A549 (cell line): ENCODE measurements at regions not wholly inside any gene's neighbourhood (a gene's known extent, or its start where the extent isn't known, plus 50 kb on each side); places are given as distances from the start of the nearest gene placed in this dataset.

Experiments
- CTCF ChIP-seq: fragments of >200 bp; sonication (Bioruptor Twin); formaldehyde crosslinking; IDR thresholded peaks from 3 replicates; pipeline ENCODE4 v1.5.1; 2016
- RCOR1 ChIP-seq: fragments of 150-350 bp; IDR thresholded peaks from 2 replicates; pipeline ENCODE4 v1.6.1; 2014; ENCODE audit warnings: antibody characterized with exemption, low read length, low read depth
- TF ChIP-seq, protein P1 (sequence below): fragments of 450-650 bp; IDR thresholded peaks from 2 replicates; pipeline ENCODE4 v1.6.1; 2014; ENCODE audit warnings: antibody characterized with exemption

DNA sequence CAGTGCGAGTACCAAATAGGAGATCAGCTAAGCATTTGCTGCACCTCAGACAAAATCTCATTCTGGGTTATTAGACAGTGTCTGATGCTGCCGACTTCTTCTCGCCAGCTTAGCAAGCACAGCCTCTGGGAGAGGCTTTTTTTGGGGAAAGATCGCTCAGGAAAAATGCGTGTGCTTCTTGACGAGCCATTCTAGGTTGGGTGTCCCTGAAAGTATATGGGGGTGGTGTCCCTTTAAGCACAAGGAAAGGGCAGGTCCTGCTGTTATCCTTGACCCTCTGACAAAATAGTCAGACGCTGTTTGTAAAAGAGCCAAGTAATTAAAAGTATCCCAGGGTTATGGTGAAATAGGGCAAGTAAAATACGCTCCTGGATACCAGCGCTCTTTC is 540.1 kb upstream of the FZD8 start:
- TF ChIP-seq CTCF, result no peak
- TF ChIP-seq, protein P1, sequence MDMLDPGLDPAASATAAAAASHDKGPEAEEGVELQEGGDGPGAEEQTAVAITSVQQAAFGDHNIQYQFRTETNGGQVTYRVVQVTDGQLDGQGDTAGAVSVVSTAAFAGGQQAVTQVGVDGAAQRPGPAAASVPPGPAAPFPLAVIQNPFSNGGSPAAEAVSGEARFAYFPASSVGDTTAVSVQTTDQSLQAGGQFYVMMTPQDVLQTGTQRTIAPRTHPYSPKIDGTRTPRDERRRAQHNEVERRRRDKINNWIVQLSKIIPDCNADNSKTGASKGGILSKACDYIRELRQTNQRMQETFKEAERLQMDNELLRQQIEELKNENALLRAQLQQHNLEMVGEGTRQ, result no peak
- TF ChIP-seq RCOR1, result no peak
